ENCODE measurements at regions not wholly inside any gene's neighbourhood (a gene's known extent, or its start where the extent isn't known, plus 50 kb on each side); places are given as distances from the start of the nearest gene placed in this dataset.

GRCh38 chr2:224223851-224224555 is 177.9 kb downstream of the FAM124B start:
- H2BK120ac ChIP-seq (replicated peaks; ENCODE audit: low read depth, low read length): no peak overlapping the region
- H3K18ac ChIP-seq (ENCODE audit: extremely low read depth, low read length): no peak overlapping the region
- CTCF ChIA-PET (ENCODE audit: partially characterized antibody): interaction anchor here (0.7 to 1.4 kb wide), 2 partner anchors 39 to 231 kb away, joined by 3 to 5 read pairs; no protein-coding TSS in a partner anchor
- H3K4me2 ChIP-seq (ENCODE audit: insufficient read depth in 1 of 2, low read depth in 2 of 2, low read length in 2 of 2): no peak overlapping the region
- H4K5ac ChIP-seq (ENCODE audit: insufficient read length, low read depth, low read length): no peak overlapping the region
- no peak overlapping the region for H2BK12ac ChIP-seq (ENCODE audit: low read depth, low read length)
- H3K23ac ChIP-seq (ENCODE audit: insufficient read length): no peak overlapping the region
- no peak overlapping the region for H3K9ac ChIP-seq (replicated peaks in 1 of 4; ENCODE audit: extremely low read depth in 1 of 4, low read depth in 3 of 4, low read length in 3 of 4)
- H3K4me3 ChIP-seq (ENCODE audit: extremely low read depth in 1 of 4, insufficient read depth in 2 of 4, low read depth in 3 of 4, low read length in 4 of 4): no peak overlapping the region
- H3K56ac ChIP-seq (replicated peaks; ENCODE audit: insufficient read length, low read depth, low read length): no peak overlapping the region
- H2BK5ac ChIP-seq (ENCODE audit: low read depth, low read length): no peak overlapping the region
- no peaks in the 10 kb centered on the region for H3K23me2 ChIP-seq (ENCODE audit: low read depth, low read length)
- H2BK15ac ChIP-seq (ENCODE audit: low read length): no peak overlapping the region
- DNase-seq (ENCODE audit: low read depth in 1 of 2, low spot score in 2 of 2): no peak
- H3K27me3 ChIP-seq (replicated peaks in 1 of 4; ENCODE audit: control insufficient read depth in 3 of 4, extremely low read depth in 1 of 4, insufficient read depth in 3 of 4, low read length in 3 of 4): no peaks in the 10 kb centered on the region; a peak in 1 of 7 replicates
- TF ChIP-seq CEBPB (IDR thresholded peaks at IDR 0.05; ENCODE audit: low read depth, low read length) (no peak), EZH2 (IDR thresholded peaks at IDR 0.05; ENCODE audit: low read depth, low read length, severe bottlenecking) (no peak), ZNF274 (IDR thresholded peaks at IDR 0.05; ENCODE audit: borderline replicate concordance, extremely low read depth, low read length) (no peak), SRF (IDR thresholded peaks at IDR 0.05; ENCODE audit: low read depth, low read length) (no peak), RFX5 (IDR thresholded peaks at IDR 0.05; ENCODE audit: borderline replicate concordance, low read depth, low read length) (no peak), SIRT6 (IDR thresholded peaks at IDR 0.05; ENCODE audit: low read length) (no peak), SP2 (IDR thresholded peaks at IDR 0.05; ENCODE audit: low read length) (no peak), GABPA (IDR thresholded peaks at IDR 0.05; ENCODE audit: borderline replicate concordance, insufficient read depth, low read length) (no peak), HDAC6 (IDR thresholded peaks at IDR 0.05; ENCODE audit: low read depth, low read length) (no peak), SUZ12 (IDR thresholded peaks at IDR 0.05; ENCODE audit: low read length) (no peak)
- TF ChIP-seq, protein P1, sequence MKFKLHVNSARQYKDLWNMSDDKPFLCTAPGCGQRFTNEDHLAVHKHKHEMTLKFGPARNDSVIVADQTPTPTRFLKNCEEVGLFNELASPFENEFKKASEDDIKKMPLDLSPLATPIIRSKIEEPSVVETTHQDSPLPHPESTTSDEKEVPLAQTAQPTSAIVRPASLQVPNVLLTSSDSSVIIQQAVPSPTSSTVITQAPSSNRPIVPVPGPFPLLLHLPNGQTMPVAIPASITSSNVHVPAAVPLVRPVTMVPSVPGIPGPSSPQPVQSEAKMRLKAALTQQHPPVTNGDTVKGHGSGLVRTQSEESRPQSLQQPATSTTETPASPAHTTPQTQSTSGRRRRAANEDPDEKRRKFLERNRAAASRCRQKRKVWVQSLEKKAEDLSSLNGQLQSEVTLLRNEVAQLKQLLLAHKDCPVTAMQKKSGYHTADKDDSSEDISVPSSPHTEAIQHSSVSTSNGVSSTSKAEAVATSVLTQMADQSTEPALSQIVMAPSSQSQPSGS (IDR thresholded peaks at IDR 0.05; ENCODE audit: low read length): no peak
- POLR2A ChIA-PET (ENCODE audit: partially characterized antibody): no interaction called here
- H3K4ac ChIP-seq (replicated peaks; ENCODE audit: insufficient read length, low read depth, low read length): no peak overlapping the region
- no peaks in the 10 kb centered on the region for H3K79me1 ChIP-seq (ENCODE audit: low read depth, low read length)
- H3K27ac ChIP-seq (ENCODE audit: low read depth, low read length): no peak overlapping the region
- peaks cover 0 to 8% (median 4%) of the 10 kb centered on the region in 4 experiments; a peak in 4 of 7 replicates for H3K4me1 ChIP-seq (replicated peaks in 1 of 4; ENCODE audit: control insufficient read depth in 3 of 4, insufficient read depth in 4 of 4, low read length in 3 of 4)
- no peak overlapping the region for H4K8ac ChIP-seq (ENCODE audit: extremely low read depth, insufficient read depth, low read length)
- H3K36me3 ChIP-seq (ENCODE audit: control insufficient read depth in 2 of 4, insufficient read depth in 4 of 4, low read length in 3 of 4): no peaks in the 10 kb centered on the region
- no peaks in the 10 kb centered on the region for H3K9me3 ChIP-seq (ENCODE audit: insufficient read depth in 2 of 2, low read depth in 1 of 2, low read length in 1 of 2)
- H2AFZ ChIP-seq (ENCODE audit: low read length): no peak overlapping the region
- no peaks in the 10 kb centered on the region for H4K20me1 ChIP-seq (replicated peaks in 1 of 2; ENCODE audit: control insufficient read depth in 1 of 2, insufficient read depth in 2 of 2, low read length in 2 of 2)
- no peak overlapping the region for H2BK20ac ChIP-seq (ENCODE audit: low read length)
- no peak for FAIRE-seq
- H3K14ac ChIP-seq (ENCODE audit: insufficient read length): no peak overlapping the region
- no peak overlapping the region for H2AK5ac ChIP-seq (ENCODE audit: low read depth, low read length)
- H3K79me2 ChIP-seq (ENCODE audit: control insufficient read depth in 1 of 2, insufficient read depth in 2 of 2, low read length in 2 of 2): no peaks in the 10 kb centered on the region
- 84% methylated on average over 2 of the region's 2 CpGs; no CpG with 5 or more reads in 1 of the 2 experiments for WGBS, 2 experiments (ENCODE audit: extremely low coverage in 1 of 2, insufficient coverage in 1 of 2, insufficient read length in 1 of 2, insufficient replicate concordance in 2 of 2, low coverage in 1 of 2, low lambda C conversion rate in 2 of 2, missing lambda C conversion rate in 1 of 2)
- no peak overlapping the region for H4K91ac ChIP-seq (replicated peaks; ENCODE audit: insufficient read length, low read length)
